ENCODE measurements at regions not wholly inside any gene's neighbourhood (a gene's known extent, or its start where the extent isn't known, plus 50 kb on each side); places are given as distances from the start of the nearest gene placed in this dataset.

GRCh38 chr12:114735680-114736374 is 51.9 kb upstream of the TBX3 start:
- H3K4me3 Mint-ChIP-seq, result no peak overlapping the region
- no peak overlapping the region for H3K27ac Mint-ChIP-seq
- H3K9me3 Mint-ChIP-seq, result peaks cover 16% of the 10 kb centered on the region
- no peak for DNase-seq
- H3K27me3 Mint-ChIP-seq (ENCODE audit: low read depth, poor library complexity), result peaks cover 68% of the 10 kb centered on the region
- H3K36me3 Mint-ChIP-seq (ENCODE audit: low read depth), result no peaks in the 10 kb centered on the region
- TF ChIP-seq CTCF (IDR thresholded peaks at IDR 0.05), result no peak
- H3K4me1 Mint-ChIP-seq, result peaks cover 18% of the 10 kb centered on the region

GRCh38 chr12:114735011-114735410 is 51.0 kb upstream of the TBX3 start:
- no peak for TF ChIP-seq CTCF (IDR thresholded peaks at IDR 0.05)
- H3K4me3 Mint-ChIP-seq, result no peak overlapping the region
- DNase-seq, result no peak
- no peaks in the 10 kb centered on the region for H3K36me3 Mint-ChIP-seq (ENCODE audit: low read depth)
- peaks cover 69% of the 10 kb centered on the region for H3K27me3 Mint-ChIP-seq (ENCODE audit: low read depth, poor library complexity)
- peaks cover 18% of the 10 kb centered on the region for H3K4me1 Mint-ChIP-seq
- no peak overlapping the region for H3K27ac Mint-ChIP-seq
- peaks cover 16% of the 10 kb centered on the region for H3K9me3 Mint-ChIP-seq

GRCh38 chr12:114733919-114734318 is 49.9 kb upstream of the TBX3 start:
- Mint-ChIP-seq H3K36me3 (ENCODE audit: low read depth) (no peaks in the 10 kb centered on the region), H3K9me3 (peaks cover 16% of the 10 kb centered on the region), H3K4me3 (no peak overlapping the region), H3K27ac (no peak overlapping the region), H3K4me1 (peaks cover 18% of the 10 kb centered on the region), H3K27me3 (ENCODE audit: low read depth, poor library complexity) (peaks cover 65% of the 10 kb centered on the region)
- no peak for DNase-seq
- TF ChIP-seq CTCF (IDR thresholded peaks at IDR 0.05), result no peak

Data from nephron progenitor cell (in vitro differentiated cells).